ENCODE measurements at regions not wholly inside any gene's neighbourhood (a gene's known extent, or its start where the extent isn't known, plus 50 kb on each side); places are given as distances from the start of the nearest gene placed in this dataset.
"Not testable (repeated sequence)": the region's sequence is repeated elsewhere in the genome, so short reads cannot be mapped to it uniquely, and the experiment has no call there.

GRCh38 chr3:147159141-147159540 is 247.2 kb downstream of the ZIC4 start:
- intact Hi-C loops (cut with DNase I) = no loop called here
- Histone ChIP-seq H3K9me3 (no peaks in the 10 kb centered on the region), H3K36me3 (no peaks in the 10 kb centered on the region), H3K4me1 (no peaks in the 10 kb centered on the region), H3K27ac (no peak overlapping the region), H3K27me3 (no peaks in the 10 kb centered on the region), H3K4me3 (no peak overlapping the region)
- no peak for DNase-seq
- ATAC-seq = no peak
- TF ChIP-seq CTCF (IDR thresholded peaks at IDR 0.05) (no peak), POLR2A (IDR thresholded peaks at IDR 0.05) (no peak)
- WGBS (ENCODE audit: insufficient coverage, low coverage, low lambda C conversion rate, missing lambda C conversion rate) = 50% methylated on average over 1 of the region's 1 CpG

- Histone ChIP-seq H3K36me3 (no peaks in the 10 kb centered on the region), H3K27ac (no peak overlapping the region), H3K27me3 (no peaks in the 10 kb centered on the region), H3K4me3 (no peak overlapping the region), H3K9me3 (no peaks in the 10 kb centered on the region), H3K4me1 (no peaks in the 10 kb centered on the region)
- intact Hi-C loops (cut with DNase I) = no loop called here
- ATAC-seq (no peak), DNase-seq (no peak)
- TF ChIP-seq CTCF (IDR thresholded peaks at IDR 0.05) (no peak), POLR2A (IDR thresholded peaks at IDR 0.05) (no peak)
- WGBS (ENCODE audit: insufficient coverage, low coverage, low lambda C conversion rate, missing lambda C conversion rate) = 58% methylated on average over 3 of the region's 3 CpGs
Observed at GRCh38 chr3:147157631-147158030, 248.7 kb downstream of the ZIC4 start.

- 78% methylated on average over 8 of the region's 10 CpGs for WGBS (ENCODE audit: insufficient coverage, low coverage, low lambda C conversion rate, missing lambda C conversion rate)
- H3K4me1 ChIP-seq; H3K27ac ChIP-seq; H3K4me3 ChIP-seq; DNase-seq; intact Hi-C loops (cut with DNase I); H3K9me3 ChIP-seq; H3K36me3 ChIP-seq; H3K27me3 ChIP-seq; ATAC-seq: not testable (repeated sequence)
Observed at GRCh38 chr3:147154988-147155387, 251.4 kb downstream of the ZIC4 start.

- Histone ChIP-seq H3K4me3 (no peak overlapping the region), H3K27ac (no peak overlapping the region), H3K9me3 (no peaks in the 10 kb centered on the region), H3K36me3 (no peaks in the 10 kb centered on the region), H3K27me3 (no peaks in the 10 kb centered on the region), H3K4me1 (no peaks in the 10 kb centered on the region)
- TF ChIP-seq CTCF (IDR thresholded peaks at IDR 0.05) (no peak), POLR2A (IDR thresholded peaks at IDR 0.05) (no peak)
- no peak for DNase-seq
- no peak for ATAC-seq
- 82% methylated on average over 4 of the region's 30 CpGs for WGBS (ENCODE audit: insufficient coverage, low coverage, low lambda C conversion rate, missing lambda C conversion rate)
- intact Hi-C loops (cut with DNase I) = no loop called here
Observed at GRCh38 chr3:147153830-147154539, 252.4 kb downstream of the ZIC4 start.

DNA sequence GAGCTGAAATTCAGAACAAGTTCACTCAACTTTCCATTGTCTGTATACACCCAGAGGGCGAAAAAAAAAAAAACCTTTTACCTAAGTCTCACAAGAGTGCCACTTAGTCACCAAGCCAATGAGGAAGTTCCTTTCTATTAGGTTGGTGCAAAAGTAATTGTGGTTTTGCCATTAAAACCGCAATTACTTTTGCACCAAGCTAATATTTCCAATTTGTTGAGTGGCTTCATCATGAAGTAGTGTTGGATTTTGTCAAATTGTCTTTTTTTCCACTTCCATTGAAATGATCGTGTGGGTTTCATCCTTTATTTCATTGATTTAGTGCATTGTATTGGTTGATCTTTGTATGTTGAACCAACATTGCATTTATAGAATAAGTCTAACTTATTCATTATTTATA is 253.9 kb downstream of the ZIC4 start:
- TF ChIP-seq CTCF (IDR thresholded peaks at IDR 0.05) = no peak
- no peak for TF ChIP-seq POLR2A (IDR thresholded peaks at IDR 0.05)
- Histone ChIP-seq H3K4me1 (no peaks in the 10 kb centered on the region), H3K9me3 (no peaks in the 10 kb centered on the region), H3K27ac (no peak overlapping the region), H3K36me3 (no peaks in the 10 kb centered on the region), H3K4me3 (no peak overlapping the region), H3K27me3 (no peaks in the 10 kb centered on the region)
- no peak for DNase-seq
- intact Hi-C loops (cut with DNase I) = no loop called here
- ATAC-seq = no peak
- WGBS (ENCODE audit: insufficient coverage, low coverage, low lambda C conversion rate, missing lambda C conversion rate) = 54% methylated on average over 3 of the region's 3 CpGs

Data from right lobe of liver (tissue), 6 donors.